ENCODE measurements at regions not wholly inside any gene's neighbourhood (a gene's known extent, or its start where the extent isn't known, plus 50 kb on each side); places are given as distances from the start of the nearest gene placed in this dataset.

- DNase-seq (ENCODE audit: low read depth) = no peak
Measured at GRCh38 chr2:17069564-17069963, 403.9 kb upstream of the CYRIA start.

GRCh38 chr2:17068021-17068420 is 402.4 kb upstream of the CYRIA start:
- no peak for DNase-seq (ENCODE audit: low read depth)

- no peak for DNase-seq (ENCODE audit: low read depth)
Measured at GRCh38 chr2:17065536-17065935, 399.9 kb upstream of the CYRIA start.

GRCh38 chr2:17061028-17061427 is 395.4 kb upstream of the CYRIA start:
- DNase-seq (ENCODE audit: low read depth) = no peak

- no peak for DNase-seq (ENCODE audit: low read depth)
Measured at GRCh38 chr2:17059458-17059857, 393.8 kb upstream of the CYRIA start.

GRCh38 chr2:17058772-17059402 is 393.3 kb upstream of the CYRIA start:
- no peak for DNase-seq (ENCODE audit: low read depth)

- DNase-seq (ENCODE audit: low read depth) = no peak
Measured at GRCh38 chr2:17057109-17058017, 391.7 kb upstream of the CYRIA start.

GRCh38 chr2:17056236-17056635 is 390.6 kb upstream of the CYRIA start:
- no peak for DNase-seq (ENCODE audit: low read depth)

GRCh38 chr2:17052001-17052400 is 386.4 kb upstream of the CYRIA start:
- no peak for DNase-seq (ENCODE audit: low read depth)

GRCh38 chr2:17051538-17051937 is 385.9 kb upstream of the CYRIA start:
- no peak for DNase-seq (ENCODE audit: low read depth)

- peak; percentile 19 for DNase-seq (ENCODE audit: low read depth)
Measured at GRCh38 chr2:17043173-17043572, 377.5 kb upstream of the CYRIA start.

GRCh38 chr2:17036361-17036760 is 370.7 kb upstream of the CYRIA start:
- DNase-seq (ENCODE audit: low read depth) = no peak

GRCh38 chr2:17035010-17035409 is 369.4 kb upstream of the CYRIA start:
- no peak for DNase-seq (ENCODE audit: low read depth)

GRCh38 chr2:17030047-17030446 is 364.4 kb upstream of the CYRIA start:
- no peak for DNase-seq (ENCODE audit: low read depth)

- DNase-seq (ENCODE audit: low read depth) = no peak
Measured at GRCh38 chr2:17012297-17012696, 346.7 kb upstream of the CYRIA start.

- no peak for DNase-seq (ENCODE audit: low read depth)
Measured at GRCh38 chr2:17010104-17010503, 344.5 kb upstream of the CYRIA start.

- no peak for DNase-seq (ENCODE audit: low read depth)
Measured at GRCh38 chr2:17000184-17000482, 334.5 kb upstream of the CYRIA start.

GRCh38 chr2:16999347-17000183 is 333.9 kb upstream of the CYRIA start:
- no peak for DNase-seq (ENCODE audit: low read depth)

- DNase-seq (ENCODE audit: low read depth) = no peak
Measured at GRCh38 chr2:16978301-16978700, 312.7 kb upstream of the CYRIA start.

GRCh38 chr2:16974688-16975087 is 309.1 kb upstream of the CYRIA start:
- no peak for DNase-seq (ENCODE audit: low read depth)

GRCh38 chr2:16973586-16974286 is 308.1 kb upstream of the CYRIA start:
- DNase-seq (ENCODE audit: low read depth) = no peak

- DNase-seq (ENCODE audit: low read depth) = no peak
Measured at GRCh38 chr2:16972276-16972675, 306.6 kb upstream of the CYRIA start.

All from amniotic epithelial cell (primary cell).